PFSK-1 (cell line): ENCODE measurements at regions not wholly inside any gene's neighbourhood (a gene's known extent, or its start where the extent isn't known, plus 50 kb on each side); places are given as distances from the start of the nearest gene placed in this dataset.

ENCODE experiments used
- FOXP2 ChIP-seq: optimal IDR thresholded peaks from 2 replicates; pipeline ENCODE3; 2011; ENCODE audit warnings: borderline replicate concordance, control low read depth, inconsistent platforms; ENCODE audit not compliant: insufficient read depth; ENCODE audit errors: extremely low read length, extremely low read depth
- POLR2AphosphoS5 ChIP-seq: IDR thresholded peaks from 2 replicates; pipeline ENCODE4 v1.6.1; 2012; ENCODE audit warnings: low read depth, mild to moderate bottlenecking, control low read depth, low read length, moderate library complexity
- SIN3A ChIP-seq: IDR thresholded peaks from 2 replicates; pipeline ENCODE4 v1.6.1; 2012; ENCODE audit warnings: mild to moderate bottlenecking, low read length, moderate library complexity, borderline replicate concordance; ENCODE audit not compliant: insufficient read depth
- TAF1 ChIP-seq: IDR thresholded peaks from 2 replicates; pipeline ENCODE4 v1.6.1; 2012; ENCODE audit warnings: low read length, control low read depth, borderline replicate concordance; ENCODE audit not compliant: insufficient read depth
- TF ChIP-seq, protein P1 (sequence below), 2 experiments: IDR thresholded peaks; 2 replicates each; pipeline versions ENCODE4 v1.6.1 to v1.8.0; 2011 to 2012; ENCODE audit warnings: low read depth in 2 of 2, low read length in 2 of 2, control low read depth in 1 of 2, inconsistent platforms in 1 of 2, mild to moderate bottlenecking in 1 of 2, moderate library complexity in 1 of 2; ENCODE audit not compliant: insufficient read depth in 1 of 2

DNA sequence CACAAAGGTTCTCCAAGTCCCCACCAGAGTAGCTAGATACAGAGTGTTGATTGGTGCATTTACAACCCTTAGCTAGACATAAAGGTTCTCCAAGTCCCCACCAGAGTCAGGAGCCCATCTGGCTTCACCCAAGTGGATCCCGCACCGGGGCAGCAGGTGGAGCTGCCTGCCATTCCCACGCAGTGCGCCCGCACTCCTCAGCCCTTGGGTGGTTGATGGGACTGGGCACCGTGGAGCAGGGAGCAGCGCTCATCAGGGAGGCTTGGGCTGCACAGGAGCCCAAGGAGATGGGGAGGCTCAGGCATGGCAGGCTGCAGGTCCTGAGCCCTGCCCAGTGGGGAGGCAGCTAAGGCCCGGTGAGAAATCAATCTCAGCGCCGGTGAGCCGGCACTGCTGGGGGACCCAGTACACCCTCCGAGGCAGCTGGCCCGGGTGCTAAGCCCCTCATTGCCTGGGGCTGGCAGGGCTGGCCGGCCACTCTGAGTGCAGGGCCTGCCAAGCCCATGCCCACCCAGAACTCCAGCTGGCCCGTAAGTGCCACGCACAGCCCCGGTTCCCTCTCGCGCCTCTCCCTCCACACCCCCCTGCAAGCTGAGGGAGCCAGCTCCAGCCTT lies 404.1 kb downstream of the METTL15 start:
- TF ChIP-seq TAF1 (no peak), SIN3A (no peak), FOXP2 (no peak), POLR2AphosphoS5 (no peak)
- TF ChIP-seq, protein P1, sequence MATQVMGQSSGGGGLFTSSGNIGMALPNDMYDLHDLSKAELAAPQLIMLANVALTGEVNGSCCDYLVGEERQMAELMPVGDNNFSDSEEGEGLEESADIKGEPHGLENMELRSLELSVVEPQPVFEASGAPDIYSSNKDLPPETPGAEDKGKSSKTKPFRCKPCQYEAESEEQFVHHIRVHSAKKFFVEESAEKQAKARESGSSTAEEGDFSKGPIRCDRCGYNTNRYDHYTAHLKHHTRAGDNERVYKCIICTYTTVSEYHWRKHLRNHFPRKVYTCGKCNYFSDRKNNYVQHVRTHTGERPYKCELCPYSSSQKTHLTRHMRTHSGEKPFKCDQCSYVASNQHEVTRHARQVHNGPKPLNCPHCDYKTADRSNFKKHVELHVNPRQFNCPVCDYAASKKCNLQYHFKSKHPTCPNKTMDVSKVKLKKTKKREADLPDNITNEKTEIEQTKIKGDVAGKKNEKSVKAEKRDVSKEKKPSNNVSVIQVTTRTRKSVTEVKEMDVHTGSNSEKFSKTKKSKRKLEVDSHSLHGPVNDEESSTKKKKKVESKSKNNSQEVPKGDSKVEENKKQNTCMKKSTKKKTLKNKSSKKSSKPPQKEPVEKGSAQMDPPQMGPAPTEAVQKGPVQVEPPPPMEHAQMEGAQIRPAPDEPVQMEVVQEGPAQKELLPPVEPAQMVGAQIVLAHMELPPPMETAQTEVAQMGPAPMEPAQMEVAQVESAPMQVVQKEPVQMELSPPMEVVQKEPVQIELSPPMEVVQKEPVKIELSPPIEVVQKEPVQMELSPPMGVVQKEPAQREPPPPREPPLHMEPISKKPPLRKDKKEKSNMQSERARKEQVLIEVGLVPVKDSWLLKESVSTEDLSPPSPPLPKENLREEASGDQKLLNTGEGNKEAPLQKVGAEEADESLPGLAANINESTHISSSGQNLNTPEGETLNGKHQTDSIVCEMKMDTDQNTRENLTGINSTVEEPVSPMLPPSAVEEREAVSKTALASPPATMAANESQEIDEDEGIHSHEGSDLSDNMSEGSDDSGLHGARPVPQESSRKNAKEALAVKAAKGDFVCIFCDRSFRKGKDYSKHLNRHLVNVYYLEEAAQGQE (IDR thresholded peaks at IDR 0.05; ENCODE audit: insufficient read depth in 1 of 2, low read depth in 2 of 2, low read length in 2 of 2): no peak

DNA sequence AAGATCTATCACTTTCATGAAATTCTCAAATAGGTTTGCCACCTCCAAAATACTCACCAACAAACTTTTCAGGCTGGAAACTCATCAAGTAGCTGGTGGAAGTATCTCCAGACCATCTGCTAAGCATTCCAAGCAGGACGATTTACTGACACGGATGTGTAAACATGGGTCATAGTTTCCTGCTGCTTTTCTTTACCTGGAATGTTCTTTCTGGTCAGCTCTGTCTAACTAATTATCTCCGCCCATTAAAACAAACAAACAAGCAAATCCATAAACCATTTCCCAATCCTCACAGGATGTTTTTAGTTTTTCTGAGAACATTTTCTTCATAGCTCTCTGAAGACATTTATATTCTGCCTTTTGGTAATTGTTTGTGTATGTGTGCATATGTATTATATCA lies 397.0 kb downstream of the METTL15 start:
- TF ChIP-seq FOXP2 (no peak), POLR2AphosphoS5 (no peak), TAF1 (no peak), SIN3A (no peak)
- TF ChIP-seq, protein P1 (IDR thresholded peaks at IDR 0.05; ENCODE audit: insufficient read depth in 1 of 2, low read depth in 2 of 2, low read length in 2 of 2): no peak

DNA sequence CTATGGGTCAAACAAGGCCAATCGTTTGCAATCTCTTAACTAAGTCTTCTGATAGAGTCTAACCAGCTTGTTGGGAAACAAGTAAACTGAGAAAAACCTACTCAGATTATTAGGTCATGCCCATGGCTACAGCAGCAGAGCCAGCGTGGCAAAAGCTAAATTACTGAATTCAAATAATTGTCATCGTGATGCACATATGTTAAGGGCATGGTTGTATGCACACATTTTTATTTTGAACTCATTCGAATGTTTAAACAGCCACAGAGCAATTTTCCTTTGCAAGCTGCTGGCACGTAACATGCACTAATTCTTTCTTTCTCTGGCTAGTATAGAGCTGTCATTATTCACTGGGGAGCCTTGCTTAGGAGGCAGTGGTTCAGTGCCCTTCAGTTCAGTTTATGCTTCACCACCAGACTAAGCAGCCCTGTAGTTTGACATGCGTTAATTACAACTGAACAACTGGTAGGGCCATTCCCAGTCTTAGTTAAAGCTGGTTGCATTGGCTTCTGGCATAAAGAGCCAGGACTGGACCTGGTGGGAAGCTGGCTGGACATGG lies 396.4 kb downstream of the METTL15 start:
- TF ChIP-seq SIN3A (no peak), TAF1 (no peak), POLR2AphosphoS5 (no peak), FOXP2 (no peak)
- TF ChIP-seq, protein P1 (IDR thresholded peaks at IDR 0.05; ENCODE audit: insufficient read depth in 1 of 2, low read depth in 2 of 2, low read length in 2 of 2): no peak

DNA sequence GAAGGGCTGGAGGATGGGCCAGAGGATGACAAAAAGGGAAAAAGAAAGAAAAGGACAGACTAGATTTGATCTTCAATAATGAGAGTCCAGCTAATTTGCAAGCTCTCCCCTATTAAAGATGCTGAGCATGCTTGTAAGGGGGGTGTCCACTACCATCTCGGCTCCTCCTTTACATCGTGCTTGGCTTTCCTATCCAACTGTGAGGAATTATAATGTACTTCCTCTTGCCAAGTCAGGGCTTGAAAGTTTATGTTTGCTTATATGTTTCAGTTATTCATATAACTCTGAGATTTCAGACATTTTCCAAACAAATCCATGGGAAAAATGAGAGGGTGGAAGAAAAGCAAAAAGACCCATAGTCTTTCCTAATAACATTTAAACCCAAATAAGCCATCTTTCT lies 387.1 kb downstream of the METTL15 start:
- TF ChIP-seq TAF1: no peak
- no peak for TF ChIP-seq FOXP2
- TF ChIP-seq SIN3A: no peak
- TF ChIP-seq, protein P1 (IDR thresholded peaks at IDR 0.05; ENCODE audit: insufficient read depth in 1 of 2, low read depth in 2 of 2, low read length in 2 of 2): no peak
- TF ChIP-seq POLR2AphosphoS5: no peak

DNA sequence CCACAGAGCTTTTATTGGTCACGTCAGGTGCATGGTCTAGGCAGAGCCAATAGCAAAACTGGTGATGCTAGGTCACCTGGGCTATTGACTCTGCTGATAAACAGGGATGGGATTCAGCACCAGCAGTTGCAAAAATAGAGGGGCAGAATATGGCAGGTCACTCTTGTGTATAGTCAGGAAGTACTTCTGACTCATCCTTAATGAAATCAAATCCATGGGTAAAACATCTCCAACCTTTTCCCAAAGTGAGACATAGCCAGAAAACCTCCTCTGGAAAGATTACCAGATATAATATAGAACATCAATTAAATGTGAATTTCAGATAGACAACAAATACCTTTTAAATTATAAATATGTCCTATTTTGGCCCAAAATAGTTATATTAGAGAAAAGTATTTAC lies 383.2 kb downstream of the METTL15 start:
- TF ChIP-seq FOXP2: no peak
- TF ChIP-seq, protein P1 (IDR thresholded peaks at IDR 0.05; ENCODE audit: insufficient read depth in 1 of 2, low read depth in 2 of 2, low read length in 2 of 2): no peak
- TF ChIP-seq POLR2AphosphoS5: no peak
- TF ChIP-seq TAF1: no peak
- no peak for TF ChIP-seq SIN3A
